ENCODE measurements at regions not wholly inside any gene's neighbourhood (a gene's known extent, or its start where the extent isn't known, plus 50 kb on each side); places are given as distances from the start of the nearest gene placed in this dataset.
A peak's percentile ranks its signal among the peaks of the same experiment; 100 is the strongest.
"Not testable (repeated sequence)": the region's sequence is repeated elsewhere in the genome, so short reads cannot be mapped to it uniquely, and the experiment has no call there.

- H3K4me3 ChIP-seq (ENCODE audit: low read length); H3K27me3 ChIP-seq (ENCODE audit: insufficient read depth, low read length); H3K9me3 ChIP-seq (ENCODE audit: insufficient read depth, low read depth, low read length); H3K27ac ChIP-seq (ENCODE audit: low read length); H3K9ac ChIP-seq (ENCODE audit: low read depth, low read length); H3K36me3 ChIP-seq (ENCODE audit: insufficient read depth, low read depth, low read length); H3K4me1 ChIP-seq (ENCODE audit: insufficient read depth, low read length): not testable (repeated sequence)
Observed at GRCh38 chr4:27075603-27076002, 215.0 kb downstream of the STIM2 start.

GRCh38 chr4:27078934-27079455 is 218.4 kb downstream of the STIM2 start:
- Histone ChIP-seq H3K4me3 (ENCODE audit: low read length) (no peak overlapping the region), H3K27ac (ENCODE audit: low read length) (no peak overlapping the region), H3K9ac (ENCODE audit: low read depth, low read length) (no peak overlapping the region), H3K27me3 (ENCODE audit: insufficient read depth, low read length) (peaks cover 20% of the 10 kb centered on the region), H3K36me3 (ENCODE audit: insufficient read depth, low read depth, low read length) (no peaks in the 10 kb centered on the region), H3K4me1 (ENCODE audit: insufficient read depth, low read length) (peaks cover 9% of the 10 kb centered on the region), H3K9me3 (ENCODE audit: insufficient read depth, low read depth, low read length) (no peaks in the 10 kb centered on the region; the same call in 1 of the 2 replicates)

- H3K9me3 ChIP-seq (ENCODE audit: insufficient read depth, low read depth, low read length) = no peaks in the 10 kb centered on the region; the same call in 1 of the 2 replicates
- peaks cover 12% of the 10 kb centered on the region for H3K4me1 ChIP-seq (ENCODE audit: insufficient read depth, low read length)
- H3K27me3 ChIP-seq (ENCODE audit: insufficient read depth, low read length) = peaks cover 47% of the 10 kb centered on the region
- H3K9ac ChIP-seq (ENCODE audit: low read depth, low read length) = no peak overlapping the region
- no peaks in the 10 kb centered on the region for H3K36me3 ChIP-seq (ENCODE audit: insufficient read depth, low read depth, low read length)
- H3K4me3 ChIP-seq (ENCODE audit: low read length) = no peak overlapping the region; the same call in 1 of the 2 replicates
- no peak overlapping the region for H3K27ac ChIP-seq (ENCODE audit: low read length)
Observed at GRCh38 chr4:27081675-27082586, 221.3 kb downstream of the STIM2 start.

DNA sequence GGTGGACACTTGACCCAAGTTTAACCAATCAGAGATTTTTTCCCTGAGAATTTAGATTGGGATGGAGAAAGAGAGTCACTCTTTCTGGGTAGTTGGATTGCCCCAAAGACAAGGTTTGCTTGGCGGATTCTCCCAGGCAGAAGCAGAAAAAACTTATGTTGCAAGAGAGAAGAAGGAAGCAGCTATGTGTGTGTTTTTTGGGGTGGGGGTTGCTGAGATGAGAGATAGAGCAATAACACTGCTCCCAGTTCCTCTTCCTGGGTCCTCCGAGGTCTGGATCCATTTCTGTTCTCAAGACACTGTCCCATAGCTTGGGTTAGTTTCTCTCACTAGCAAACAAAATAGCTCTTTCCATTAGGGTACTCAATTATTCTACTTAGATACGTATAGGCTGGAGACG is 222.1 kb downstream of the STIM2 start:
- H3K27me3 ChIP-seq (ENCODE audit: insufficient read depth, low read length) = peaks cover 47% of the 10 kb centered on the region
- peaks cover 18% of the 10 kb centered on the region for H3K4me1 ChIP-seq (ENCODE audit: insufficient read depth, low read length)
- no peak overlapping the region for H3K9ac ChIP-seq (ENCODE audit: low read depth, low read length)
- H3K27ac ChIP-seq (ENCODE audit: low read length) = no peak overlapping the region
- H3K9me3 ChIP-seq (ENCODE audit: insufficient read depth, low read depth, low read length) = no peaks in the 10 kb centered on the region; the same call in 1 of the 2 replicates
- no peak overlapping the region for H3K4me3 ChIP-seq (ENCODE audit: low read length)
- no peaks in the 10 kb centered on the region for H3K36me3 ChIP-seq (ENCODE audit: insufficient read depth, low read depth, low read length)

DNA sequence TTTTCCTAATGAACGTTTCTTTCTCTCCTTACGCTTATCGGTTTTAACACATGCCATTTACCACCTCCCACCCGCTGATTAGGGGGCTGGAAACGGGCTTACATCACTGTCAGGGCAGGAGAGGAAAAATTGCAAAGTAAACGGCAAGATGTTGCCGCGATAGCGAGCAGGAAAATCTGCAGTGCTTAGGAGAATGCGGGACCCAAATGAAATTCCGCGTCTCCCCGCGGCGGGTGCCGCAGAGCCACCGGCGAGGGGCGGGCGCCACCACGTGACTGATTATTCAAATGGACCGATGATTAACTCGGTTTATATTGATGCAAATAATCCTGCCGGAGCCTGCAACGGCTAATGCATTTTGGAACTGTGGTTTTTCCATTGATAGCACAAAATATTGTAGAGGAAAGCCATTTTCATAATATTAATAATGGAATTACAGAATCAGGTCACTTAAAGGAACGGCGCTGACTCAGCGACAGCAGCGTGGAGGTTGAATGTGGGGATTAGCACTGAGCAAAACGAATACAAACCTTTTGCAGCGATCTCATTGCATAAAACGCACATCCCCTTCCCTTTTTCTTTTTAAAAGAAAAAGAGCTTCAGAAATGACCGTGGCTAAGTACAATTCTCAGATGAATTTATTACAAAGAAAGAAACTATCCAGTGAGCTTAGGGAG is 224.2 kb downstream of the STIM2 start:
- Histone ChIP-seq H3K4me1 (ENCODE audit: insufficient read depth, low read length) (peaks cover 34% of the 10 kb centered on the region), H3K9me3 (ENCODE audit: insufficient read depth, low read depth, low read length) (no peaks in the 10 kb centered on the region), H3K36me3 (ENCODE audit: insufficient read depth, low read depth, low read length) (no peaks in the 10 kb centered on the region), H3K4me3 (ENCODE audit: low read length) (peak overlapping the region; percentile 80), H3K27me3 (ENCODE audit: insufficient read depth, low read length) (peaks cover 59% of the 10 kb centered on the region), H3K9ac (ENCODE audit: low read depth, low read length) (peak overlapping the region; percentile 48; the same call in 1 of the 2 replicates), H3K27ac (ENCODE audit: low read length) (no peak overlapping the region)

DNA sequence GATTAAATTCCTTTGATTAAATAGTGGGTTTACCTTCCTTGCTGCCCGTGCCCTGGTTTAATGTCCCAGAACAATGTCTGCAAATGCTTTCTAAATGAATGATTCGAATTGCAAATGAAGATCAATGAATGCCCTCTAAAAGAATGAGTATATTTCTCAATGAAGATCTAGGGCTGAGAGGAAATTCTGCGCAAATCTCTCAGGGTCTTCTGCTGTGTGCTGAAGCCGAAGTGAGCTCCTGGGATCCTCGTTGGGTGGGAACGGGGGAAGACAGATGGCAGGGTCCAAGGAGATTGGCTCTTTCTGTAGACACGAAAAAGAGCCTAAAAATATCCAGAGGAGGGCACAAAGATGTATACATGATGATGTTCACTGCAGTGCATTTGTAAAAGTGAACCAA is 224.8 kb downstream of the STIM2 start:
- Histone ChIP-seq H3K9ac (ENCODE audit: low read depth, low read length) (peak overlapping the region; percentile 48; the same call in 1 of the 2 replicates), H3K36me3 (ENCODE audit: insufficient read depth, low read depth, low read length) (no peaks in the 10 kb centered on the region), H3K27me3 (ENCODE audit: insufficient read depth, low read length) (peaks cover 64% of the 10 kb centered on the region), H3K4me1 (ENCODE audit: insufficient read depth, low read length) (peaks cover 40% of the 10 kb centered on the region), H3K4me3 (ENCODE audit: low read length) (peak overlapping the region; percentile 80; the same call in 1 of the 2 replicates), H3K9me3 (ENCODE audit: insufficient read depth, low read depth, low read length) (no peaks in the 10 kb centered on the region), H3K27ac (ENCODE audit: low read length) (no peak overlapping the region)

GRCh38 chr4:27087306-27088045 is 226.8 kb downstream of the STIM2 start:
- no peak overlapping the region for H3K27ac ChIP-seq (ENCODE audit: low read length)
- H3K9ac ChIP-seq (ENCODE audit: low read depth, low read length) = no peak overlapping the region; the same call in 1 of the 2 replicates
- H3K4me1 ChIP-seq (ENCODE audit: insufficient read depth, low read length) = peaks cover 36% of the 10 kb centered on the region

GRCh38 chr4:27088491-27088890 is 227.8 kb downstream of the STIM2 start:
- no peak overlapping the region for H3K4me3 ChIP-seq (ENCODE audit: low read length)
- no peak overlapping the region for H3K27ac ChIP-seq (ENCODE audit: low read length)
- peaks cover 36% of the 10 kb centered on the region for H3K4me1 ChIP-seq (ENCODE audit: insufficient read depth, low read length)
- H3K9me3 ChIP-seq (ENCODE audit: insufficient read depth, low read depth, low read length) = no peaks in the 10 kb centered on the region
- no peak overlapping the region for H3K9ac ChIP-seq (ENCODE audit: low read depth, low read length)
- no peaks in the 10 kb centered on the region for H3K36me3 ChIP-seq (ENCODE audit: insufficient read depth, low read depth, low read length)
- peaks cover 57% of the 10 kb centered on the region for H3K27me3 ChIP-seq (ENCODE audit: insufficient read depth, low read length)

More at GRCh38 chr4:27087306-27088045, 226.8 kb downstream of the STIM2 start:
- Histone ChIP-seq H3K4me3 (ENCODE audit: low read length) (no peak overlapping the region), H3K27me3 (ENCODE audit: insufficient read depth, low read length) (peaks cover 67% of the 10 kb centered on the region), H3K36me3 (ENCODE audit: insufficient read depth, low read depth, low read length) (no peaks in the 10 kb centered on the region), H3K9me3 (ENCODE audit: insufficient read depth, low read depth, low read length) (no peaks in the 10 kb centered on the region)

DNA sequence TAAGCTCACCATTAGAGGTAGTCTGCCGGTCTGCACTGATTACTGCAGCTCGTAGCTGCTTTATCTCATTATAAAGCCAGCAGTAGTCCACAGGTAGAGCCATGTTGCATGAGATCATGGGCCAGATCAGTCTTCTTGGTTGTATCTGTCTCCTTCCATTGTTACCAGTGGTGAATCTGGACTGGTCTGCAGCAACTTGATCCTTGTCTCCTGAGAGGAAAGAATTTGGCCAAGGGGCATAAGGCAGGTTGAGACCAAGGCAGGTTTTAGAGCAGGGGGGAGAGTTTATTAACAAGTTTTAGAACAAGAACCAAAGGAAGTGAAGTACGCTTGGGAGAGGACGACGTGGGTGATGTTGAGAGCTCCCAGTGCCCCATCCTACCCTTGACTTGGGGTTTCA is 228.5 kb downstream of the STIM2 start:
- H3K9me3 ChIP-seq (ENCODE audit: insufficient read depth, low read depth, low read length) = no peaks in the 10 kb centered on the region
- no peak overlapping the region for H3K4me3 ChIP-seq (ENCODE audit: low read length)
- H3K4me1 ChIP-seq (ENCODE audit: insufficient read depth, low read length) = peaks cover 35% of the 10 kb centered on the region
- H3K27ac ChIP-seq (ENCODE audit: low read length) = no peak overlapping the region
- H3K27me3 ChIP-seq (ENCODE audit: insufficient read depth, low read length) = peaks cover 50% of the 10 kb centered on the region
- no peak overlapping the region for H3K9ac ChIP-seq (ENCODE audit: low read depth, low read length)
- no peaks in the 10 kb centered on the region for H3K36me3 ChIP-seq (ENCODE audit: insufficient read depth, low read depth, low read length)

DNA sequence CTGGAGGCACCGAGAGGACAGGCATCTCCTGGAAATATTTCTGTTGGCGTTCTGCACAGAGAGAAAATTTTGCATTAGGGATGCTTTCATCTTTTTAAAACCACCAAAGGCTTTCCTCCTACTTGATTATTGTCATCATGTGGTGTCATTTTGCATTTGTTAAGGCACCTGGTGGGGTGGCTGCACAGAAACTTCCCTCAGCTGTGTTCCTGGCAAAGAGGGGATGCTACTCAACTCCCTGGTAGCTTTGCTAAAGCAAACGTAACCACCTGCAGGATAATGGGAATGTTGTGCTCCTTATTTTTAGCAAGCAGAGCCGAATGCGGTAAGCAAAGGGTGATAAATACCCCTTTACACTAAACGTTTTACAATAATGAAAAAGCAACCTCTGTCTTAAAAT is 229.8 kb downstream of the STIM2 start:
- H3K27ac ChIP-seq (ENCODE audit: low read length) = no peak overlapping the region
- H3K4me3 ChIP-seq (ENCODE audit: low read length) = peak overlapping the region; percentile 20; the same call in 1 of the 2 replicates
- H3K9me3 ChIP-seq (ENCODE audit: insufficient read depth, low read depth, low read length) = no peaks in the 10 kb centered on the region
- H3K4me1 ChIP-seq (ENCODE audit: insufficient read depth, low read length) = peaks cover 33% of the 10 kb centered on the region
- no peak overlapping the region for H3K9ac ChIP-seq (ENCODE audit: low read depth, low read length)
- no peaks in the 10 kb centered on the region for H3K36me3 ChIP-seq (ENCODE audit: insufficient read depth, low read depth, low read length)
- H3K27me3 ChIP-seq (ENCODE audit: insufficient read depth, low read length) = peaks cover 39% of the 10 kb centered on the region; the same call in 1 of the 2 replicates

DNA sequence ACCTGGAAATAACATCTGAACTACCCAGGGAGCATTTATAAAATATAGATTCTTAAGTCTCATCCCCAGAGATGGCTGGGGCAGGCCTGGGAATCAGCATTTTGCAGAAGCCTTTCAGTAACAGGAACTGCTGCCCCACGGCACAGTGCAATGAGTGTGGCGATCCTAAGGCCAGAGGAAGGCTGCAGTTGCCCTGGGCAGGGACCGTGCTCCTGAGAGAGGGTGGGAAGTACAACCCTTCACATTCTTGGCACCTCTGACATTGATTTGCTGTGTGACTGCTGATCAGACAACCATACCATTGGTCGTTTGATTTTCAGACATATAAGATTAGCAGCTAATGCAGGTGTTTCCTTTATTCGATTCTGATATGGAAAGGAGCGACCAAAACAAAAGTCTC is 233.6 kb downstream of the STIM2 start:
- Histone ChIP-seq H3K9ac (ENCODE audit: low read depth, low read length) (no peak overlapping the region), H3K4me1 (ENCODE audit: insufficient read depth, low read length) (peaks cover 23% of the 10 kb centered on the region; the same call in 1 of the 2 replicates), H3K36me3 (ENCODE audit: insufficient read depth, low read depth, low read length) (no peaks in the 10 kb centered on the region), H3K4me3 (ENCODE audit: low read length) (no peak overlapping the region), H3K9me3 (ENCODE audit: insufficient read depth, low read depth, low read length) (no peaks in the 10 kb centered on the region), H3K27ac (ENCODE audit: low read length) (no peak overlapping the region), H3K27me3 (ENCODE audit: insufficient read depth, low read length) (peaks cover 19% of the 10 kb centered on the region; the same call in 1 of the 2 replicates)

All from iPS-20b (cell line).